ENCODE measurements at regions not wholly inside any gene's neighbourhood (a gene's known extent, or its start where the extent isn't known, plus 50 kb on each side); places are given as distances from the start of the nearest gene placed in this dataset.

DNA sequence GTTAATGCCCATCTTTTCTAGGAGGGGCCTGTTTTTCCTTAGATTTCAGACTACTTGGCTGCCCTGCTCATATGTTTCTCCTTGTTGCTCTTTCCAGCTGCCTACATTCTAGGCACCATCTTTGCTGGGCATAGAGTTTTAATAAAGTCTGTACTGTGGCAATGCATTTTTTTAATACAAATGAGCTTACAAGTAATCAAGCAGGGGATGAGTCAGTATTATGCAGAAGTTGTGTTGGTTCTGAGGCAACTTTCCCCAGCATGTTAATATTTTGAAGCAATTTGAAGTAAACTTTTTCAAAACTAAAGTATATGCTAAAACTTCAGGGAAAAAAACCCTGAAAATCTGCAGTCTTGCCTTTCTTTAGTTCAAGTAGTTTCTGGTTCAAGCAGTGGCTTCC, 372.0 kb upstream of the GATB start:
- no peak overlapping the region for H3K27ac ChIP-seq
- intact Hi-C loops (cut with DNase I): no loop called here
- TF ChIP-seq CTCF (IDR thresholded peaks at IDR 0.05) (no peak), POLR2A (IDR thresholded peaks at IDR 0.05) (no peak)
- no peak overlapping the region for H3K4me3 ChIP-seq
- no peaks in the 10 kb centered on the region for H3K27me3 ChIP-seq
- no peaks in the 10 kb centered on the region for H3K9me3 ChIP-seq
- no peaks in the 10 kb centered on the region for H3K4me1 ChIP-seq
- ATAC-seq (no peak), DNase-seq (no peak)
- H3K36me3 ChIP-seq: no peaks in the 10 kb centered on the region

GRCh38 chr4:152128356-152128755, 367.5 kb upstream of the GATB start:
- no peak overlapping the region for H3K27ac ChIP-seq
- DNase-seq: no peak
- ATAC-seq: no peak
- intact Hi-C loops (cut with DNase I): no loop called here
- H3K9me3 ChIP-seq: peaks cover 0 to 11% (median 0%) of the 10 kb centered on the region in 12 donors
- H3K36me3 ChIP-seq: no peaks in the 10 kb centered on the region
- WGBS, 4 donors: 43 to 75% (median 66%) methylated on average over 1 of the region's 1 CpG
- H3K4me3 ChIP-seq: no peak overlapping the region
- TF ChIP-seq CTCF (IDR thresholded peaks at IDR 0.05): no peak
- TF ChIP-seq POLR2A (IDR thresholded peaks at IDR 0.05): no peak
- H3K4me1 ChIP-seq: no peaks in the 10 kb centered on the region
- H3K27me3 ChIP-seq: no peaks in the 10 kb centered on the region

DNA sequence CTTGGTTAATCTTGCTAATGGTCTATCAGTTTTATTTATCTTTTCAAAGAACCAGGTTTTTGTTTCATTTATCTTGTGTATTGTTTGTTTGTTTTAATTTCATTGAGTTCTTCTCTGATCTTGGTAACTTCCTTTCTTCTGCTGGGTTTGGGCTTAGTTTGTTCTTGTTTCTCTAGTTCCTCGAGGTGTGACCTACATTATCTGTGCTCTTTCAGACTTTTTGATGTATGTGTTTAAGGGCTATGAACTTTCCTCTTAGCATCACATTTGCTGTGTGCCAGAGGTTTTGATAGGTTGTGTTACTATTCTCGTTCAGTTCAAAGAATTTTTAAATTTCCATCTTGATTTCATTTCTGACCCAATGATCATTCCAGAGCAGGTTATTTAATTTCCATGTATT, 365.4 kb upstream of the GATB start:
- 74 to 87% (median 81%) methylated on average over 2 of the region's 2 CpGs for whole genome bisulfite sequencing, 4 donors
- H3K27me3 ChIP-seq: no peaks in the 10 kb centered on the region
- no peak overlapping the region for H3K4me3 ChIP-seq
- H3K36me3 ChIP-seq: no peaks in the 10 kb centered on the region
- H3K4me1 ChIP-seq: no peaks in the 10 kb centered on the region
- no peak overlapping the region for H3K27ac ChIP-seq
- intact Hi-C loops (cut with DNase I): no loop called here
- DNase-seq: no peak
- ATAC-seq: no peak
- TF ChIP-seq CTCF (IDR thresholded peaks at IDR 0.05) (no peak), POLR2A (IDR thresholded peaks at IDR 0.05) (no peak)
- H3K9me3 ChIP-seq: peaks cover 0 to 23% (median 5%) of the 10 kb centered on the region in 12 donors

- Histone ChIP-seq H3K4me3 (no peak overlapping the region), H3K9me3 (peaks cover 0 to 16% (median 4%) of the 10 kb centered on the region in 12 donors), H3K27me3 (no peaks in the 10 kb centered on the region), H3K4me1 (peaks cover 0 to 24% (median 5%) of the 10 kb centered on the region in 12 donors), H3K27ac (no peak overlapping the region), H3K36me3 (no peaks in the 10 kb centered on the region)
- DNase-seq (no peak), ATAC-seq (no peak)
- WGBS, 4 donors: 80 to 93% (median 84%) methylated on average over 10 to 12 of the region's 12 CpGs
- TF ChIP-seq POLR2A (IDR thresholded peaks at IDR 0.05): no peak
- TF ChIP-seq CTCF (IDR thresholded peaks at IDR 0.05): no peak
- intact Hi-C loops (cut with DNase I): loop anchor here in 3 of 10 donors (5.0 to 10.0 kb wide), 3 partner anchors 83 to 136 kb away; no protein-coding TSS in a partner anchor
Observed at GRCh38 chr4:152118819-152119553, 358.2 kb upstream of the GATB start.
